Activated CD8-positive, alpha-beta memory T cell treated with anti-CD3 and anti-CD28 coated beads for 48 hours (primary cell): ENCODE measurements at regions not wholly inside any gene's neighbourhood (a gene's known extent, or its start where the extent isn't known, plus 50 kb on each side); places are given as distances from the start of the nearest gene placed in this dataset.
"Not testable (repeated sequence)": the region's sequence is repeated elsewhere in the genome, so short reads cannot be mapped to it uniquely, and the experiment has no call there.

ENCODE experiments used
- DNase-seq, 3 experiments: peaks; one replicate each; pipeline ENCODE4 v3.0.0-alpha.2; 2020; ENCODE audit warnings: low read depth in 2 of 3, low spot score in 2 of 3

DNA sequence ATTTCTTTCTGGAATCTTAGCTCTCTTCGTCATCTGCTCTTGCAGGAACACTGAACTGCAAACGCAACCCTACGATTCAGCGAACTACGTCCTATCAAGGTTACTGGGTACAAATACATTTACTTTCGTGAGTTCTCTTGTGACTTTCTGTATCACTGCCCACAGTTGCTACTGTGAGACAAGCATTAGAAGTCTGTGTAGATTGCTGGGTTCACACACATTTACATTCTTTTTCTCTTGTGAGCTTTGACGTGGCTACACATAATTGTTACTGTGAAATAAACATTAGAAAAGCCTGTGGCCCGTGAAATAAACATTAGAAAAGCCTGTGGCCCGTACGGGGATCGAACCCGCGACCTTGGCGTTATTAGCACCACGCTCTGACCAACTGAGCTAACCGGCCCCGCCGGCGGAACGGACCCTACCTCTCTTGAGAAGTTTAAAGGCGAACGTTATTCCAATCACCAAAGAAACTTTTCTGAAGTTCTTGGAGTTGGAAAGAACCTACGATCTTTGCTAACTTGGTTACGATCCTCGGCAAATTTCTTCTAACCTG lies 61.2 kb upstream of the ZNF322 start:
- not testable (repeated sequence) for DNase-seq

DNA sequence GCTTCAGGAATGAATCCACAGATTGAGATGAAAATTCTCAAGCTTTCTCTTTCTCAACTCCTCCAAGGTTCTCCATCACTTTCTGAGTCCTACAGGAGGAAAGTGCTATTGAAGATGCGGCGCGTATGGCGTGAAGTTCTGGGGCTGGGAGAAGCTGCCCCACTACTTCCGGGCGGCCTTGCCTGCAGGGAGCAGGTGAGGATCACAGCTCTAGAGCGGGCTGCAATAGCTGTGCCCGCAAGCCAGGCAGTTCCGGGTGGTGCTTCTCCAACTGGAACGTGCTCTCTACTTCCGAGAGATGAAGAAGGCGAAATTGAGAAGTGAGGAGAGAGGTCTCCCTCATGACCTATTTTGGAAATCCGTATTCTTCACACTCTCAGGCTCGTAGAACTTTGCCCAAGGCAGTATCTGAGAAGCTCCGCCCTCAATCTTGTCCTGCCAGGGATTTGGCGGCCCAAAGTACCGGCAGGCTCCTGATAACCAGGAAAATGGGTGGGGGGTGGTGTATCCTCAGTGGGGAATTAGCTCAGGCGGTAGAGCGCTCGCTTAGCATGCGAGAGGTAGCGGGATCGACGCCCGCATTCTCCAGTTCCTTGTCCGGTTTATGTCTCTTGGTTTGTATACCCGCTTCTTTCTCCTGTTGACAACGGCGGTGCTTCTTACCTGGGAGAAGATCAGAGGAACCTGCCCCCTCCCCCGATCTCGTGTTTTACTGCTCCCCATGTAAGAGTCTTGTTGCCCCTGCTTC lies 70.6 kb upstream of the ZNF322 start:
- not testable (repeated sequence) for DNase-seq

DNA sequence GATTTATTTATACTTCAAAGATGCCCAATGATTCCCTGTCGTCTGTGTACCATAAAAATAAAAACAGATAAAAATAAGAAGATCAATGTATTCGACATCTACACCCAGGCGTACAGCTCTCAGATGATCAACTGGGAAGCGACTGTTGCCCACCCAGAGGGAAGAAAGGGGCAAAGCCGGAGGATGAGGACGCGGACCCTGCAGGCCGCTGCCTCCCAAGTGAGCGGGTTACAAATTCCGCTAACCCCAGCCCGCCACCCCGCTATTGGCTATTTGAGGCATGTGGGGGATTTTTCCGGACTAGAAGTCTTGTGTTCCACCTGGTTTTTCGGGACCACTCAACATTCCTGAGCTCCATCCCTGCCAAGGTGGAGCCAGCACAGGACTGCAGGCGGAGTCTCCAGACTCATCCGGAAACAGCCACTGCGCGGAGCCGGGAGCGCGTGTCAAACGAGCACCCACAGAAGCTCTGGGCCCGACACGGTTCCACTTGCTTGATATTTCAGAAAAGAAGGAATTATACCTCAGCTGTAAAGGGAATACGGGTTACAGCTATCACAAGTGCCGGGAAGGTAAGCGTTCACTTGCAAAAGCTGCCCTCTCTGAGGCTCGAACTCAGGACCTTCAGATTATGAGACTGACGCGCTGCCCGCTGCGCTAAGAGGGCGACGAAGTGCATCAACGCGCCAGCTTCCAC lies 75.4 kb upstream of the ZNF322 start:
- not testable (repeated sequence) for DNase-seq

DNA sequence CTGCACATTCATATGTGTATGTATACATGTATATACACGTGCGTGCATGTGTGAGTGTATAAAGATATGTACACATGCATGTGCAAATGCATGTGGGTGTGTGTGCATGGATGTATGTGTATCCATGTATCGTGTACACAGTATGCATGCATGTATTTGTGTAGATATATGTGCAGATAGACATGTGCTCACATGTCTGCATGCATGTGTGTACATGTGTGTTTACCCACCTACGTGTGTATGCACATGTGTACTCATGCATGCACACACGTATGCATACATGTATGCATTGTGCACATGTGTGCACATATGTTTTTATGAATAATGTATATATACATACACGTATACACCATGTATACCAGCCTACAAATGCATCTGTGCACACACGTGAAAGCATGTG lies 80.3 kb upstream of the ZNF322 start:
- no peak for DNase-seq

DNA sequence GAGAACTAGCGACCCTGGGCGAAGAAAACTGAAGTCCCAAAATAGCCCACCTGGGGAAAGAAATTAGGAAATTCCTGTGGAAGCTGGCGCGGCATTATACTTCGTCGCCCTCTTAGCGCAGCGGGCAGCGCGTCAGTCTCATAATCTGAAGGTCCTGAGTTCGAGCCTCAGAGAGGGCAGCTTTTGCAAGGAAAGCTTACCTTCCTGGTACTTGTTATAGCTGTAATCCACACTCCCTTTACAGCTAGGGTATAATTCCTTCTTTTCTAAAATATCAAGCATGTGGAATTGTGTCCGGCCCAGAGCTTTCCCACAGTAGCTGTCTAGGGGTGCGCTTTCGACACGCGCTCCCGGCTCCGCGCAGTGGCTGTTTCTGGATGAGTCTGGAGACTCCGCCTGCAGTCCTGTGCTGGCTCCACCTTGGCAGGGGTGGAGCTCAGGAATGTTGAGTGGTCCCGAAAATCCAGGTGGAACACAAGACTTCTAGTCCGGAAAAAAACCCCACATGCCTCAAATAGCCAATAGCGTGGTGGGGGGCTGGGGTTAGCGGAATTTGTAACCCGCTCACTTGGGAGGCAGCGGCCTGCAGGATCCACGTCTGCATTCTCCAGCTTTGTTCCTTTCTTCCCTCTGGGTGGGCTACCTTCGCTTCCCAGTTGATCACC lies 83.7 kb upstream of the ZNF322 start:
- DNase-seq: no peak

DNA sequence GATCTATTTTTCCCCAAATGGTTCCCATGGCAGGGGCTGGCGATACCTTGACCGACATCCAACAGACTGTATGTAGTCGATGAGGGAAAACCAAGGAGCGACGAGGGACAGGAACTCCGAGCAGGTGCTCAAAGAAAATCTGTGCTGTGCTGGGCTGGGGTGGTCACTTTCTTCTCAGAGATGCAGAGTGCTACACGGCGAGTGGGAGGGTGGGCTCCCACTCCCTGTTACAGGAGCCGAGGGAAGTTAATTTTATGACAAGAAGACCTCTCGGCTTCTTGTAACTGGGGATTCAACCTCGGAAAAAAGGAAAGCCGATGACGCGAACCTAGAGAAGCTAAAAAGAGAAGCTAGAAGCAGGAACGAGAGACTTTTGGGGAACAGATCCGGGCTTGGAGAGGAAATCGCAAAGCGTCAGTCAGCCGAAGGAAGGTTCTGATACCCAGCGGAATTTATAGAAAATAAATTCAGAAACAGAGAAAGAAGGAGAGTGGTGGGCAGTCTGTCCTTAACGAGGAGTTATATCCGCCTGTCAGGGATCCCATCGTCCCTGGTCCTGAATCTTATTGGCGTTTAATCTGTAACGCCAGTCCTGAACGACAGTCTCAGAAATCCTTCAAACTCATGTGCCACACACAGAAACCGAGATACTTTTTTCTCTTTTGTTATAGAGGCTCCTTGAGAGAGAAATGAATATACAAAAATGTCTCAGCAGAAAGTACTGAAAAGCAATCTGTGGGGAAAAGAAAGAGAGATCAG lies 84.6 kb upstream of the ZNF322 start:
- DNase-seq: no peak

DNA sequence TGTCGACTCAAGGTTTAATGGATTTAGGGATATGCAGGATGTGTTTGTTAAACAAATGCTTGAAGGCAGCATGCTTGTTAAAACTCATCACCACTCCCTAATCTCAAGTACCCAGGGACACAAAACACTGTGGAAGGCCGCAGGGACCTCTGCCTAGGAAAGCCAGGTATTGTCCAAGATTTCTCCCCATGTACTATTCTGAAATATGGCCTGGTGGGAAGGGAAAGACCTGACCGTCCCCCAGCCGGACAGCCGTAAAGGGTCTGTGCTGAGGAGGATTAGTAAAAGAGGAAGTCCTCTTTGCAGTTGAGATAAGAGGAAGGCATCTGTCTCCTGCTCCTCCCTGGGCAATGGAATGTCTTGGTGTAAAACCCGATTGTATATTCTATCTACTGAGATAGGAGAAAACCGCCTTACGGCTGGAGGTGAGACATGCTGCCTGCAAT lies 85.3 kb upstream of the ZNF322 start:
- not testable (repeated sequence) for DNase-seq

DNA sequence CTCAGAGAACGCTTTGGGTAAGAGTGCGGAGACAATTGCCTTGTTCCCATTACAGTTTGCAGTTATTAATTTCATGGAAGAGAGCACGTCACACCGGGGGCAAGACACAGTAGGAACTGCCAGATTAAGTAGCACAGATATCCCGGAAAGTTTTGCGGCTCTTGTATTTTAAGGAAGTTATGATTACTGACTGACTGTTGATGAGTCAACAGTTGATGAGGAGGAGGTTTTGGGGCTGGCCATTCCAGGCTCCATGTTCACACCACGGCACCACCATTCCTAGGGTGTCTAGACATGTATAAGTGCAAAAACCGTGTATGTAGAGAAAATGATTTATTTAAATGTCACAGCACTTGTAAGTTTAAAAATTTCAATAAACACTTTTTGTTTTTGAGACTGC lies 86.4 kb upstream of the ZNF322 start:
- DNase-seq: not testable (repeated sequence)

DNA sequence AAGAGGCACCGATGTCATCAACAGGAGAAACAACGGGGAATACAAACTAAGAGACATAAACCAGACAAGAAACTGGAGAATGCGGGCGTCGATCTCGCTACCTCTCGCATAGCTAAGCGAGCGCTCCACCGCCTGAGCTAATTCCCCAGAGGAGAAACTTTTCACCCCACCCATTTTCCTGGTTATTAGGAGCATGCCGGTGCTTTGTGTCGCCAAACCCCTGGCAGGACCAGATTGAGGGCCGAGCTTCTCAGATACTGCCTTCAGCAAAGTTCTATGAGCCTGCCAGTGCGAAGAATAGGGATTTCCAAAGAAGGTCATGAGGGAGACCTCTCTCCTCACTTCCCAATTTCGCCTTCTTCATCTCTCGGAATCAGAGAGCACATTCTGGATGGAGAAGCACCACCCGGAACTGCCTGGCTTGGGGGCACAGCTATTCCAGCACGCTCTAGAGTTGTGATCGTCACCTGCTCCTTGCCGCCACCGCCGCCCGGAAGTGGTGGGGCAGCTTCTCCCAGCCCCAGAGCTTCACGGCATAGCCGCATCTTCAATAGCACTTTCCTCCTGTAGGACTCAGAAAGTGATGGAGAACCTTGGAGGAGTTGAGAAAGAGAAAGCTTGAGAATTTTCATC lies 89.7 kb upstream of the ZNF322 start:
- not testable (repeated sequence) for DNase-seq

DNA sequence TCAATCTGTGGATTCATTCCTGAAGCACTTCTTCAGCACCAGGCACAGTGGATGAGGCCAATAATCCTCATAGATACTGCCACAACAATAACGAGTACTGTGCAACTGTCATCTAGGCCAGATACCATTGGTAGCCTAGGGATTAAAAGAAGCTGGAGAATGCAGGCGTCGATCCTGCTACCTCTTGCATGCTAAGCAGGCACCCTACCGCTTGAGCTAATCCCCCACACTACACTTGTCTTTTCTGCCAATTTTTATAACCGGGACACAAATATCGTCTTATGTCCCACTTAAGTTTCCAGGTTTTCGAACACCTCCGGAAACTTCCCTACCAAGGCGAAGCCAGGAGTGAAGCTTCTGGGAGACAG lies 90.2 kb upstream of the ZNF322 start:
- DNase-seq: not testable (repeated sequence)

DNA sequence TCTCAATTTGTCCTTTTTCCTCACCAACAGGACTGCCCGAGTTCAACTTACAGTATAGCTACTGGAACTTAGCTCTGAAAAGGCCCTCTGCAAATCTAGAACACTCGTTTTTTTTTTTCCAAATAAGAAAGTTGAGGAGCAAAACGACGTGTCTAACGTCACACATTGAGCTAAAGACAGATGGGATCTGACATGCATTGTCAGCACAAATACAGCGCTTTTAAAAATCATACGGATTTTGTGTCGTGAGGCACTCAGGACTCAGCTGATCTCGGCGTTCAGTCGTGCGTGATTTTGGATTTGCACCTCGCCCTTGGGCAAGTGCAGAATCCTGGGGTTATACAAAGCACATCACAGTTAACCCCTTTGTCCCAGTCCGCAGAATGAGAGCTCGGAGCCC lies 94.7 kb upstream of the ZNF322 start:
- DNase-seq: no peak

DNA sequence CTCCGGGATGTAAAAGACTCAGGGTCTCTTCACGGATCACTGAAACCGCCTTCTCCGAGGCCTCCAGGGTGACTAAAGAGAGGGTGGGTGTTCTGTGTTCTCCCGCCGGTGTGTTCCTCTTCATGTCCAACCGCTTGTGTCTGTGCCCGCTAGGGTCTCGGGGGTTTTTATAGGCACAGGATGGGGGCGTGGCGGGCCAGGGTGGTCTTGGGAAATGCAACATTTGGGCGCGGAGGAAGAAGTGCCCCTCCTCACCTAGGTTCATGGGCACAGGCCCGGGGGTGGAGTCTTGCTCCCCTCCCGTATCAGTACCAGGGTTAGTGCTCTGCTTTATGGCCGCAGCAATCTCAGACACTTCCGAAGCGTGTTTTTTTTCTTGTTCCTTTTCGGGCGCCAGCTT lies 95.3 kb upstream of the ZNF322 start:
- DNase-seq: not testable (repeated sequence)

DNA sequence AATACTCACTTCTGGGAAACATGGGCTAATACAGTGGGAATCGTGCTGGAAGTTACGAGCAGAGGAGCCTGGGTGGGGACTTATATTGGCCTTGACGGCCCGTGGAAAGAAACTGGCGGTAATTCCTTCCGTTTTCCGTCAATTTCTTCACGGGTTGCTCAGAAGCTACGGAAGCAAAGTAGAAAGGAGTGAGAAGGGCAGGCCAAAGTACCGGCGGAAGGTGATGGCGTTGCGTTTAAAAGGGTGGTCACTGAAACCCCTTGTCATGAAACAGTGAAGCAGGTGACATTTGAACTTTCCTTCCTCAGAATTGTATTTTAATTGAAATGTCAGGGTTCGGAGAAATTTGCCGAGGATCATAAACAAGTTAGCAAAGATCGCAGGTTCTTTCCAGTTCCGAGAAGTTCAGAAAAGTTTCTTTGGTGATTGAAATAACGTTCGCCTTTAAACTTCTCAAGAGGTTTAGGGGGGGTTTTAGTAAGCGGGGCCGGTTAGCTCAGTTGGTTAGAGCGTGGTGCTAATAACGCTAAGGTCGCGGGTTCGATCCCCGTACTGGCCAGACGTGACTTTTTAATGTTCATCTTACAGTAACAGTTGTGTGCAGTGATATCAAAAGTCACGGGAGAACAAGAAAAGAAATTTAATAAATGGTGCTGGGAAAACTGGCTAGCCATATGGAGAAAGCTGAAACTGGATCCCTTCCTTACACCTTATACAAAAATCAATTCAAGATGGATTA lies 96.7 kb upstream of the ZNF322 start:
- DNase-seq: peak in 1 of 3 experiments; percentile 17

DNA sequence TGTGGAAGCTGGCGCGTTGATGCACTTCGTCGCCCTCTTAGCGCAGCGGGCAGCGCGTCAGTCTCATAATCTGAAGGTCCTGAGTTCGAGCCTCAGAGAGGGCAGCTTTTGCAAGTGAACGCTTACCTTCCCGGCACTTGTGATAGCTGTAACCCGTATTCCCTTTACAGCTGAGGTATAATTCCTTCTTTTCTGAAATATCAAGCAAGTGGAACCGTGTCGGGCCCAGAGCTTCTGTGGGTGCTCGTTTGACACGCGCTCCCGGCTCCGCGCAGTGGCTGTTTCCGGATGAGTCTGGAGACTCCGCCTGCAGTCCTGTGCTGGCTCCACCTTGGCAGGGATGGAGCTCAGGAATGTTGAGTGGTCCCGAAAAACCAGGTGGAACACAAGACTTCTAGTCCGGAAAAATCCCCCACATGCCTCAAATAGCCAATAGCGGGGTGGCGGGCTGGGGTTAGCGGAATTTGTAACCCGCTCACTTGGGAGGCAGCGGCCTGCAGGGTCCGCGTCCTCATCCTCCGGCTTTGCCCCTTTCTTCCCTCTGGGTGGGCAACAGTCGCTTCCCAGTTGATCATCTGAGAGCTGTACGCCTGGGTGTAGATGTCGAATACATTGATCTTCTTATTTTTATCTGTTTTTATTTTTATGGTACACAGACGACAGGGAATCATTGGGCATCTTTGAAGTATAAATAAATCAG lies 106.8 kb upstream of the ZNF322 start:
- not testable (repeated sequence) for DNase-seq

DNA sequence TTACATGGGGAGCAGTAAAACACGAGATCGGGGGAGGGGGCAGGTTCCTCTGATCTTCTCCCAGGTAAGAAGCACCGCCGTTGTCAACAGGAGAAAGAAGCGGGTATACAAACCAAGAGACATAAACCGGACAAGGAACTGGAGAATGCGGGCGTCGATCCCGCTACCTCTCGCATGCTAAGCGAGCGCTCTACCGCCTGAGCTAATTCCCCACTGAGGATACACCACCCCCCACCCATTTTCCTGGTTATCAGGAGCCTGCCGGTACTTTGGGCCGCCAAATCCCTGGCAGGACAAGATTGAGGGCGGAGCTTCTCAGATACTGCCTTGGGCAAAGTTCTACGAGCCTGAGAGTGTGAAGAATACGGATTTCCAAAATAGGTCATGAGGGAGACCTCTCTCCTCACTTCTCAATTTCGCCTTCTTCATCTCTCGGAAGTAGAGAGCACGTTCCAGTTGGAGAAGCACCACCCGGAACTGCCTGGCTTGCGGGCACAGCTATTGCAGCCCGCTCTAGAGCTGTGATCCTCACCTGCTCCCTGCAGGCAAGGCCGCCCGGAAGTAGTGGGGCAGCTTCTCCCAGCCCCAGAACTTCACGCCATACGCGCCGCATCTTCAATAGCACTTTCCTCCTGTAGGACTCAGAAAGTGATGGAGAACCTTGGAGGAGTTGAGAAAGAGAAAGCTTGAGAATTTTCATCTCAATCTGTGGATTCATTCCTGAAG lies 111.6 kb upstream of the ZNF322 start:
- not testable (repeated sequence) for DNase-seq

DNA sequence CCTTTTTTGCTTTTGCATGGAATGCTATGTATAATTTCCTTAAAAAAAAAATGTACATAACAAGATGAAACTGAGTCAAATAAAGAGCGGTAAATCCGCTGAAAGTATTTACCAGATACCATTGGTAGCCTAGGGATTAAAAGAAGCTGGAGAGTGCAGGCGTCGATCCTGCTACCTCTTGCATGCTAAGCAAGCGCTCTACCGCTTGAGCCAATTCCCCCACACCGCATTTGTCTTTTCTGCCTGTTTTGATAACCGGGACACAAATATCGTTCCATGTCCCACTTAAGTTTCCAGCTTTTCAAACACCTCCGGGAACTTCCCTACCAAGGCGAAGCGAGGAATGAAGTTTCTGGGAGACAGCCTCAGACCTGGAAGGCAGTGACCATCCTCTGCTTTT lies 113.9 kb upstream of the ZNF322 start:
- not testable (repeated sequence) for DNase-seq

DNA sequence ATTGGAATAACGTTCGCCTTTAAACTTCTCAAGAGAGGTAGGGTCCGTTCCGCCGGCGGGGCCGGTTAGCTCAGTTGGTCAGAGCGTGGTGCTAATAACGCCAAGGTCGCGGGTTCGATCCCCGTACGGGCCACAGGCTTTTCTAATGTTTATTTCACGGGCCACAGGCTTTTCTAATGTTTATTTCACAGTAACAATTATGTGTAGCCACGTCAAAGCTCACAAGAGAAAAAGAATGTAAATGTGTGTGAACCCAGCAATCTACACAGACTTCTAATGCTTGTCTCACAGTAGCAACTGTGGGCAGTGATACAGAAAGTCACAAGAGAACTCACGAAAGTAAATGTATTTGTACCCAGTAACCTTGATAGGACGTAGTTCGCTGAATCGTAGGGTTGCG lies 121.0 kb upstream of the ZNF322 start:
- DNase-seq: not testable (repeated sequence)

DNA sequence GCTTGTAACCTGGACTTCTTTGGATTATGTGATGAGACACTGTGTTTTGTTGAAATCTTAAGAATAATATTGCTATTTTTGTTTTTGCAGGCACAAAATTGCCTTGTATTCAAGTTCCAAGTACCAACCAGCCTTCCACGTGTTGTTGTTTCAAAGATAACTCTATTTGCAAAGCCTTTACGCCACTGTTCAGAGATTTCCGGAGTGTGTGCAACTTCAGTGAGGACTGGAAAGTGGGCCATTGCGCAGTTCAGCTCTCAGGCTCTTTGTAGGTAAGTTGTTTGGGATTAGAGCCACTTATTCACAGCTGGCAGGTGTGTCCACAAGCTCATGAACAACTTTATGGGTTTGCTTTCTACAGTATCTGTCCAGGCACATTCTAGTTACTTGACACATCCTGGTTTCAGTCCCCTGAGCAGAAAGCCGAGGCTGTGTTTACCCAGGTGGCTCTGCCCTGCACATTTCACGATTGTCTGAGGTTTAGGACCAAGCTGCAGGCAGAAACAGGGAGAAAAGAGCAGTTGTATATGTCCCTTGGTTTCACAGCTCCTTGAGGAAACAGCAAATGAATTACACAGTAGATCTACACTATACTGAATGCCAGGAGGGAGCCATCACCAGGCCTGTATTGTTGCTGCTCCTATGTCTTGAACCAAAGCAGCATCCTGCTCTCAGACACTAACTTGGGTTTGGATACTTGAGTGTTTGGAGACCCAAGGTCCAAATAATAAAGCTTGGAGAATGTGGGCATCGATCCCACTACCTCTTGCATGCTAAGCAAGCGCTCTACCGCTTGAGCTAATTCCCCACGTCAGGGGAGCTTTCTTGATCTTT lies 136.1 kb upstream of the ZNF322 start:
- DNase-seq: not testable (repeated sequence)
